ENCODE measurements at regions not wholly inside any gene's neighbourhood (a gene's known extent, or its start where the extent isn't known, plus 50 kb on each side); places are given as distances from the start of the nearest gene placed in this dataset.

DNA sequence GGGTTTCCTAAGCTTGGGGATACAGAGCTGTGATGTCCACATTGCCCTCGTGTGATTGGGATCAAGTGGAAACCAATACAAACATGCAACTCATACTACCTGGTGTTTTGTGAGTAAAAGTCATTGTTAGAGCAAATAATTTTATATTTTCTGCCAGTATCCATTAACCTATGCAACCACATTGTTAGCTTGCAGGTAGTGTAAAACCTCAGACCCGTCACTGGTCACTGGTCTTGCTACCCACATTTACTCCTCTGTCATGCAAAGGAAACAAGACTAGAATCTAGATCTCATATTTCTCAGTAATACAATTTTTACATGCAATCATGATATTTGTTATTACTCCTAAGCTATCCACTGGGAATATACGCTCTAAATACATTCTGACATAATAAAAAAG lies 324.3 kb upstream of the NDST4 start:
- Histone ChIP-seq H2AFZ (ENCODE audit: low read length) (no peak overlapping the region), H3K27me3 (ENCODE audit: insufficient read depth, low read length) (no peaks in the 10 kb centered on the region), H3T11ph (ENCODE audit: low read length) (no peak overlapping the region), H2BK5ac (ENCODE audit: insufficient read length, low read length) (no peak overlapping the region), H4K20me1 (ENCODE audit: control insufficient read depth, insufficient read depth, insufficient read length) (no peaks in the 10 kb centered on the region), H3K27ac (ENCODE audit: insufficient read length, low read depth, low read length) (no peak overlapping the region), H3K9me3 (ENCODE audit: control insufficient read depth, low read depth, low read length) (no peaks in the 10 kb centered on the region), H3K18ac (ENCODE audit: insufficient read length, low read depth, low read length) (no peak overlapping the region), H3K23ac (ENCODE audit: insufficient read length, low read depth, low read length) (no peak overlapping the region), H3K23me2 (ENCODE audit: insufficient read length, low read depth, low read length, poor library complexity, severe bottlenecking) (no peaks in the 10 kb centered on the region), H2BK15ac (ENCODE audit: low read depth, low read length) (no peak overlapping the region), H3K4ac (ENCODE audit: low read depth, low read length) (no peak overlapping the region), H3K14ac (ENCODE audit: insufficient read depth, low read length) (no peak overlapping the region), H2BK120ac (ENCODE audit: low read depth, low read length, poor library complexity, severe bottlenecking) (no peak overlapping the region), H3K4me2 (ENCODE audit: insufficient read depth, insufficient read length, low read length) (no peak overlapping the region), H3K79me1 (ENCODE audit: insufficient read depth, low read depth, low read length, poor library complexity, severe bottlenecking) (no peaks in the 10 kb centered on the region), H3K56ac (ENCODE audit: insufficient read length, low read depth, low read length) (no peak overlapping the region), H3K79me2 (ENCODE audit: insufficient read depth, low read length) (no peaks in the 10 kb centered on the region), H4K91ac (ENCODE audit: insufficient read length, low read depth, low read length) (no peak overlapping the region), H3K4me1 (ENCODE audit: insufficient read depth, low read length) (0 out of 2 replicates have a peak, but pooled peaks cover 2% of the 10 kb centered on the region), H4K5ac (ENCODE audit: insufficient read length, low read depth, low read length) (no peak overlapping the region), H4K8ac (replicated peaks; ENCODE audit: insufficient read length, low read depth, low read length) (no peak overlapping the region), H2AK5ac (ENCODE audit: insufficient read length, low read length) (no peak overlapping the region), H2BK20ac (ENCODE audit: low read depth, low read length, poor library complexity, severe bottlenecking) (no peak overlapping the region), H2BK12ac (ENCODE audit: insufficient read length, low read depth, low read length) (no peak overlapping the region), H3K9ac (ENCODE audit: extremely low read depth, insufficient read length, low read length) (no peak overlapping the region)
- H3K4me3 Mint-ChIP-seq: no peak overlapping the region
- no peak overlapping the region for H3K27ac Mint-ChIP-seq
- no peaks in the 10 kb centered on the region for H3K27me3 Mint-ChIP-seq (ENCODE audit: low read depth)
- H3K9me3 Mint-ChIP-seq: peaks cover 3 to 7% of the 10 kb centered on the region in 2 experiments; a peak in 2 of 5 replicates
- H3K36me3 Mint-ChIP-seq (ENCODE audit: insufficient read depth in 1 of 3, low read depth in 3 of 3): peaks cover 0 to 5% (median 0%) of the 10 kb centered on the region in 3 experiments; a peak in 4 of 7 replicates
- no peak for DNase-seq
- TF ChIP-seq, protein P1, sequence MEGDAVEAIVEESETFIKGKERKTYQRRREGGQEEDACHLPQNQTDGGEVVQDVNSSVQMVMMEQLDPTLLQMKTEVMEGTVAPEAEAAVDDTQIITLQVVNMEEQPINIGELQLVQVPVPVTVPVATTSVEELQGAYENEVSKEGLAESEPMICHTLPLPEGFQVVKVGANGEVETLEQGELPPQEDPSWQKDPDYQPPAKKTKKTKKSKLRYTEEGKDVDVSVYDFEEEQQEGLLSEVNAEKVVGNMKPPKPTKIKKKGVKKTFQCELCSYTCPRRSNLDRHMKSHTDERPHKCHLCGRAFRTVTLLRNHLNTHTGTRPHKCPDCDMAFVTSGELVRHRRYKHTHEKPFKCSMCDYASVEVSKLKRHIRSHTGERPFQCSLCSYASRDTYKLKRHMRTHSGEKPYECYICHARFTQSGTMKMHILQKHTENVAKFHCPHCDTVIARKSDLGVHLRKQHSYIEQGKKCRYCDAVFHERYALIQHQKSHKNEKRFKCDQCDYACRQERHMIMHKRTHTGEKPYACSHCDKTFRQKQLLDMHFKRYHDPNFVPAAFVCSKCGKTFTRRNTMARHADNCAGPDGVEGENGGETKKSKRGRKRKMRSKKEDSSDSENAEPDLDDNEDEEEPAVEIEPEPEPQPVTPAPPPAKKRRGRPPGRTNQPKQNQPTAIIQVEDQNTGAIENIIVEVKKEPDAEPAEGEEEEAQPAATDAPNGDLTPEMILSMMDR (conservative IDR thresholded peaks at IDR 0.05): no peak
- no CpG with 5 or more reads among the region's 3 CpGs for WGBS (ENCODE audit: extremely low coverage, insufficient read length, low lambda C conversion rate)
- peaks cover 8 to 11% of the 10 kb centered on the region in 2 experiments for H3K4me1 Mint-ChIP-seq
